ENCODE measurements at regions not wholly inside any gene's neighbourhood (a gene's known extent, or its start where the extent isn't known, plus 50 kb on each side); places are given as distances from the start of the nearest gene placed in this dataset.

GRCh38 chr10:108908096-108908495 is 1015.2 kb downstream of the XPNPEP1 start:
- ATAC-seq (no peak), DNase-seq (ENCODE audit: low read depth, low spot score) (no peak)
- ChIA-PET POLR2A (no interaction called here), RAD21 (ENCODE audit: low non-redundant PET in 1 of 2, low total read pairs in 2 of 2, uncharacterized antibody in 2 of 2, unreplicated experiment in 2 of 2) (no interaction called here), CTCF (no interaction called here)
- Histone ChIP-seq H2AFZ (ENCODE audit: low read depth, low read length, poor library complexity, severe bottlenecking) (no peak overlapping the region), H3K36me3 (ENCODE audit: control insufficient read depth in 1 of 2, insufficient read depth in 2 of 2, low read length in 2 of 2) (no peaks in the 10 kb centered on the region), H3K4me2 (ENCODE audit: low read length) (no peak overlapping the region), H4K20me1 (ENCODE audit: insufficient read depth) (no peaks in the 10 kb centered on the region), H3K9me2 (ENCODE audit: insufficient read depth) (no peaks in the 10 kb centered on the region), H3K4me1 (ENCODE audit: control insufficient read depth in 1 of 2, insufficient read depth in 2 of 2, low read length in 2 of 2) (no peaks in the 10 kb centered on the region), H3K9ac (ENCODE audit: low read length) (no peak overlapping the region), H3K4me3 (replicated peaks in 1 of 2; ENCODE audit: low read depth in 1 of 2, low read length in 2 of 2) (no peak overlapping the region), H3K27me3 (ENCODE audit: insufficient read depth, low read length) (no peaks in the 10 kb centered on the region), H3K79me2 (ENCODE audit: insufficient read depth, low read length) (no peaks in the 10 kb centered on the region), H3K27ac (ENCODE audit: low read depth, low read length) (no peak overlapping the region), H3K9me3 (ENCODE audit: control insufficient read depth in 1 of 2, insufficient read depth in 1 of 2, low read depth in 1 of 2, low read length in 2 of 2) (peaks cover 34 to 36% of the 10 kb centered on the region in 2 experiments; a peak in 2 of 4 replicates)
- TF ChIP-seq ZFX (IDR thresholded peaks at IDR 0.05) (no peak), REST (IDR thresholded peaks at IDR 0.05; ENCODE audit: low read depth) (no peak), SP1 (IDR thresholded peaks at IDR 0.05; ENCODE audit: low read depth) (no peak), ELF1 (IDR thresholded peaks at IDR 0.05; ENCODE audit: borderline replicate concordance, low read depth) (no peak), CTCF (IDR thresholded peaks at IDR 0.05 in 2 of 3, conservative IDR thresholded peaks at IDR 0.05 in 1 of 3; ENCODE audit: borderline replicate concordance in 1 of 3, insufficient read depth in 1 of 3, low read depth in 2 of 3, low read length in 2 of 3) (no peak), EGR1 (IDR thresholded peaks at IDR 0.05; ENCODE audit: low read depth) (no peak), ATF3 (IDR thresholded peaks at IDR 0.05) (no peak), ZNF274 (IDR thresholded peaks at IDR 0.05; ENCODE audit: low read depth, low read length) (no peak), POLR2A (IDR thresholded peaks at IDR 0.05; ENCODE audit: borderline replicate concordance, extremely low read depth, insufficient read depth, insufficient read length) (no peak), EZH2 (IDR thresholded peaks at IDR 0.05) (no peak)
- TF ChIP-seq, protein P1, sequence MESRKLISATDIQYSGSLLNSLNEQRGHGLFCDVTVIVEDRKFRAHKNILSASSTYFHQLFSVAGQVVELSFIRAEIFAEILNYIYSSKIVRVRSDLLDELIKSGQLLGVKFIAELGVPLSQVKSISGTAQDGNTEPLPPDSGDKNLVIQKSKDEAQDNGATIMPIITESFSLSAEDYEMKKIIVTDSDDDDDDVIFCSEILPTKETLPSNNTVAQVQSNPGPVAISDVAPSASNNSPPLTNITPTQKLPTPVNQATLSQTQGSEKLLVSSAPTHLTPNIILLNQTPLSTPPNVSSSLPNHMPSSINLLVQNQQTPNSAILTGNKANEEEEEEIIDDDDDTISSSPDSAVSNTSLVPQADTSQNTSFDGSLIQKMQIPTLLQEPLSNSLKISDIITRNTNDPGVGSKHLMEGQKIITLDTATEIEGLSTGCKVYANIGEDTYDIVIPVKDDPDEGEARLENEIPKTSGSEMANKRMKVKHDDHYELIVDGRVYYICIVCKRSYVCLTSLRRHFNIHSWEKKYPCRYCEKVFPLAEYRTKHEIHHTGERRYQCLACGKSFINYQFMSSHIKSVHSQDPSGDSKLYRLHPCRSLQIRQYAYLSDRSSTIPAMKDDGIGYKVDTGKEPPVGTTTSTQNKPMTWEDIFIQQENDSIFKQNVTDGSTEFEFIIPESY (IDR thresholded peaks at IDR 0.05; ENCODE audit: extremely low read depth, insufficient replicate concordance, low read length) = no peak
- TF ChIP-seq, protein P2, sequence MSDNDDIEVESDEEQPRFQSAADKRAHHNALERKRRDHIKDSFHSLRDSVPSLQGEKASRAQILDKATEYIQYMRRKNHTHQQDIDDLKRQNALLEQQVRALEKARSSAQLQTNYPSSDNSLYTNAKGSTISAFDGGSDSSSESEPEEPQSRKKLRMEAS (IDR thresholded peaks at IDR 0.05) = no peak
- intact Hi-C loops (cut with micrococcal nuclease) = no loop called here
- no TSS peak for BruUV-seq (replicated peaks)

Data from HCT116 (cell line).